GM12892 (cell line): ENCODE measurements at regions not wholly inside any gene's neighbourhood (a gene's known extent, or its start where the extent isn't known, plus 50 kb on each side); places are given as distances from the start of the nearest gene placed in this dataset.

ENCODE experiments used
- POLR2A ChIP-seq: IDR thresholded peaks from 2 replicates; pipeline ENCODE4 v1.6.1; 2011; ENCODE audit warnings: low read depth, low read length, control low read depth
- TAF1 ChIP-seq: IDR thresholded peaks from 2 replicates; pipeline ENCODE4 v1.6.1; 2011; ENCODE audit warnings: low read depth, mild to moderate bottlenecking, control low read depth, low read length, borderline replicate concordance

DNA sequence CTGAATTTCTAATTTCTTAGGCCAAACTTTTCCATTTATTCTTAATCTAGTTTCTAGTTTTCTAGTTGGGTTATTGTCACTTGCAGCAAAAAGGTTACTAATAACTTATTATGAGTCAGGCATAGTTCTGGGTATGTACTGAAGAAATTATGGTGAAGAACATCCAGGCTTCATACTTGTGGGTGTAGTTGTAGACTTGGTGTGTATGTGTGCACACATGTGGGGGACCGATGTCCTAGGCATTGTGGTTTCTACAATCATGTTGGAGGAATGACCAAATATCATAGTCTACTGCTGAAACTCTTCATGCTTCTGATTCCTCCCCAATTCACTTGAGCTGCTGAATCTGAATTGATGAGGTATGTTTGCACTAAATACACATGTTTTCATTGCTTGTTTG lies 141.2 kb downstream of the PMAIP1 start:
- TF ChIP-seq POLR2A (no peak), TAF1 (no peak)
